Parathyroid adenoma (tissue), 2 donors: ENCODE measurements at regions not wholly inside any gene's neighbourhood (a gene's known extent, or its start where the extent isn't known, plus 50 kb on each side); places are given as distances from the start of the nearest gene placed in this dataset.

Experiments
- H2AFZ ChIP-seq: fragments of 300-600 bp; sonication (generic); one replicate; pipeline ENCODE4 v1.7.0; 2017; ENCODE audit warnings: antibody characterized with exemption, mild to moderate bottlenecking
- H3K27ac ChIP-seq: fragments of 300-600 bp; sonication (generic); one replicate; pipeline ENCODE4 v1.7.0; 2017
- H3K27me3 ChIP-seq: fragments of 300-600 bp; sonication (generic); one replicate; pipeline ENCODE4 v1.7.0; 2017; ENCODE audit warnings: low read length; ENCODE audit not compliant: control insufficient read depth, insufficient read depth
- H3K36me3 ChIP-seq: fragments of 300-600 bp; sonication (generic); one replicate; pipeline ENCODE4 v1.7.0; 2017; ENCODE audit warnings: low read length; ENCODE audit not compliant: control insufficient read depth, insufficient read depth
- H3K4me1 ChIP-seq: fragments of 300-600 bp; sonication (generic); one replicate; pipeline ENCODE4 v1.7.0; 2017; ENCODE audit warnings: control low read depth
- H3K4me2 ChIP-seq: fragments of 300-600 bp; sonication (generic); one replicate; pipeline ENCODE4 v1.7.0; 2017; ENCODE audit warnings: low read length
- H3K4me3 ChIP-seq: fragments of 300-600 bp; sonication (generic); one replicate; pipeline ENCODE4 v1.7.0; 2017; ENCODE audit warnings: low read depth, low read length
- H3K79me2 ChIP-seq: fragments of 300-600 bp; sonication (generic); one replicate; pipeline ENCODE4 v1.7.0; 2017; ENCODE audit warnings: control low read depth
- H3K9ac ChIP-seq: fragments of 300-600 bp; sonication (generic); one replicate; pipeline ENCODE4 v1.7.0; 2017; ENCODE audit warnings: mild to moderate bottlenecking
- H3K9me3 ChIP-seq: fragments of 300-600 bp; sonication (generic); one replicate; pipeline ENCODE4 v1.7.0; 2017; ENCODE audit warnings: low read length; ENCODE audit not compliant: control insufficient read depth
- TF ChIP-seq, protein P1 (sequence below): fragments of 300-600 bp; sonication (generic); IDR thresholded peaks from one replicate; pipeline ENCODE4 v1.7.0; 2017; ENCODE audit warnings: antibody characterized with exemption, mild to moderate bottlenecking
- donor health status: primary hyperparathyroidism.

DNA sequence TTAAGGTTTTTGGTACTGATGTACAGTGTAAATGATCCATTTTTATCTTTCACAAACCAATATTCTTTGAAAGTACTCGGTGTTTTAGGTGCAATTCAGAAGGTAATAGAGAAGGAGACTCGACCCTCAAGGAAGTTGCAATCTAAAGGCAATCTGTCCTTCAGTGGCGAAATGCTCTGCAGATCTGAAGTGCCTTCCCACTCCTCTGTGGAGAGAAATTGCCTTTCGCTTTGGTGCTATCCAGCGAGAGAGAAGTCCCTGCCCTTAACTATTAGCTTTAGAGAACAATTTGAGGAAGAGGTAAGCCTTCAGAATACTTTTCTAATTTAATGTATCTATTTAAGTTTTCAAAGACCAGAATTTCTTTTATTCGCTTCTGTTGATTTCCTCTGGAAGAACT lies 371.8 kb upstream of the FANCL start:
- Histone ChIP-seq H3K9me3 (no peaks in the 10 kb centered on the region), H3K27me3 (no peaks in the 10 kb centered on the region), H3K27ac (no peak overlapping the region), H3K9ac (no peak overlapping the region), H3K4me1 (no peaks in the 10 kb centered on the region), H3K4me2 (no peak overlapping the region), H3K79me2 (no peaks in the 10 kb centered on the region), H3K4me3 (no peak overlapping the region), H2AFZ (no peak overlapping the region), H3K36me3 (no peaks in the 10 kb centered on the region)
- TF ChIP-seq, protein P1, sequence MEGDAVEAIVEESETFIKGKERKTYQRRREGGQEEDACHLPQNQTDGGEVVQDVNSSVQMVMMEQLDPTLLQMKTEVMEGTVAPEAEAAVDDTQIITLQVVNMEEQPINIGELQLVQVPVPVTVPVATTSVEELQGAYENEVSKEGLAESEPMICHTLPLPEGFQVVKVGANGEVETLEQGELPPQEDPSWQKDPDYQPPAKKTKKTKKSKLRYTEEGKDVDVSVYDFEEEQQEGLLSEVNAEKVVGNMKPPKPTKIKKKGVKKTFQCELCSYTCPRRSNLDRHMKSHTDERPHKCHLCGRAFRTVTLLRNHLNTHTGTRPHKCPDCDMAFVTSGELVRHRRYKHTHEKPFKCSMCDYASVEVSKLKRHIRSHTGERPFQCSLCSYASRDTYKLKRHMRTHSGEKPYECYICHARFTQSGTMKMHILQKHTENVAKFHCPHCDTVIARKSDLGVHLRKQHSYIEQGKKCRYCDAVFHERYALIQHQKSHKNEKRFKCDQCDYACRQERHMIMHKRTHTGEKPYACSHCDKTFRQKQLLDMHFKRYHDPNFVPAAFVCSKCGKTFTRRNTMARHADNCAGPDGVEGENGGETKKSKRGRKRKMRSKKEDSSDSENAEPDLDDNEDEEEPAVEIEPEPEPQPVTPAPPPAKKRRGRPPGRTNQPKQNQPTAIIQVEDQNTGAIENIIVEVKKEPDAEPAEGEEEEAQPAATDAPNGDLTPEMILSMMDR: no peak

DNA sequence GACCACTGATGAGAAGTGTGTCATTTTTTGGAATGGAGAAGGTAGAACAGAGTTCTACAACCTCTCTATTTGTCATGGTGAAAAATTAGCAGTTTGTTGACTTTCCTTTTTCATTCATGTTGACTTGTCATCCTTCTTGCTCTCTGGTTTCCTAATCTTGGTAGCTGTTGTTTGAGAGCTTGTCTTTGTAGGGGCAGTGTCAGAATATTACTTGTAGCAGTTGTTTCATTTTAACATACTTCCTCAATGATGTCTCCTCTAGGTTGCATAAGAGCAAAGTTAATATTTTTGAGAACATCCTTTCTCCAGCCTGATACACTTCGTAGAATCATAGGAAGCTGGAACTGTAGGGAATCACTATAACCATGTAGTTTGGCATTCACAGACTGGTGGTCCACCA lies 368.2 kb upstream of the FANCL start:
- no peaks in the 10 kb centered on the region for H3K27me3 ChIP-seq
- H3K9me3 ChIP-seq: no peaks in the 10 kb centered on the region
- H3K79me2 ChIP-seq: no peaks in the 10 kb centered on the region
- H3K4me3 ChIP-seq: no peak overlapping the region
- H3K9ac ChIP-seq: no peak overlapping the region
- H3K27ac ChIP-seq: no peak overlapping the region
- no peak overlapping the region for H3K4me2 ChIP-seq
- TF ChIP-seq, protein P1: no peak
- no peaks in the 10 kb centered on the region for H3K4me1 ChIP-seq
- H3K36me3 ChIP-seq: no peaks in the 10 kb centered on the region
- no peak overlapping the region for H2AFZ ChIP-seq

DNA sequence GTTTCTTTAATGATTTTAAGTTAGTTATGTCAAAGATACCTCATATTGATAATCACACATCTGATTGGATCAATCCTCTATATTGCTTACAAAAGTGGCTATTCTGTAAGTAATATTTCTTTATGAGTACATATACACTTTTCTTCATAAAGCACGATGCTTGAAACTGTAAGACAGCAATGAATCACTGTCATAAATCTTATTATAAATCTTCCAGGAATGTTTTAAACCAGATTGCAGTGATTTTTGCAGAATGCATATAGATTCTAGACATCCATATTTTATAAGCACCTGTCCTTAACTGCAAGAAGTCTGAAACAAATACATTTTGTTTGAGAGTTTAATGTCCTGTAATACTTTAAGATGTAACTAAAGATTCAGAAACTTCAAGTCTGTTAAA lies 367.0 kb upstream of the FANCL start:
- H3K4me1 ChIP-seq: no peaks in the 10 kb centered on the region
- H3K79me2 ChIP-seq: no peaks in the 10 kb centered on the region
- no peaks in the 10 kb centered on the region for H3K27me3 ChIP-seq
- H3K9ac ChIP-seq: no peak overlapping the region
- no peaks in the 10 kb centered on the region for H3K9me3 ChIP-seq
- TF ChIP-seq, protein P1: no peak
- no peaks in the 10 kb centered on the region for H3K36me3 ChIP-seq
- no peak overlapping the region for H3K4me2 ChIP-seq
- no peak overlapping the region for H2AFZ ChIP-seq
- H3K4me3 ChIP-seq: no peak overlapping the region
- H3K27ac ChIP-seq: no peak overlapping the region

DNA sequence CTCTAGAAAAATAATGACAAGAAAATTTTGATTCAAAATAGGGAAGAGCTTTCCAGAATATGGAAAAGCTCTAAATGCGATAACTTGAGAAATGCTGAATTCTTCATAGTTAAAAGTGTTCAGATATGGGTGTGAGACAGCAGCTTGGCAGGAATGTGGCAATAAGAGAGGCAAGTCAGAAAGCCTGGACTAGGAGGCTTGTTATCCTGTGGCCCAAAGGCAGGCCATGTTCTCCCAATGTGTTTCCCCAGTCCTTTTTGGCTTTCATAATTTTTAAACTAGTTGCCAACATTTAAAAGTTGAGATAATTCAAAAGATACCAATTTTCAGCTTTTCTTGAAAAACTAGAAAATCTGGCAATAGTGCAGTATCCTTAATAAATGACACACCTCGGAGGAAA lies 366.3 kb upstream of the FANCL start:
- TF ChIP-seq, protein P1: no peak
- Histone ChIP-seq H3K4me2 (no peak overlapping the region), H3K36me3 (no peaks in the 10 kb centered on the region), H2AFZ (no peak overlapping the region), H3K4me3 (no peak overlapping the region), H3K27ac (no peak overlapping the region), H3K9me3 (no peaks in the 10 kb centered on the region), H3K4me1 (no peaks in the 10 kb centered on the region), H3K27me3 (no peaks in the 10 kb centered on the region), H3K79me2 (no peaks in the 10 kb centered on the region), H3K9ac (no peak overlapping the region)

DNA sequence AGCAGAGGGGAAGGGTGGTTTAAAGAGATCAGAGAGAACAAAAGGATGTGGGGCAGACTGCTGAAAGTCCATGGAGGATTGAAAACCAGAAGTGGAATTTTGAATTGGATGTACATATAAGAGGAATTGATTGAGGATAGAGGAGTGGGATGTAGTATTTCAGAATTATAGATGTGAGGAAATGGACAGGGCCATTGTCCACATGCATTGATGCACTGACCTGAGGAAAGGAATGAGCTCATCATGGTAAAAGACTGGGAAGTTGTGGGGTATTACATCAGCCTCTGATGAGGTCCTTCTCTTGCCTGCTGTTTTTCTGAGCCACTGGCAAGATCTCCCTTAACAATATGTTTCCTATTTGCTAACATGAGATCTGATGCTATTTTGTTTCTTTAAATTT lies 365.7 kb upstream of the FANCL start:
- Histone ChIP-seq H3K9me3 (no peaks in the 10 kb centered on the region), H3K9ac (no peak overlapping the region), H3K4me2 (no peak overlapping the region), H3K36me3 (no peaks in the 10 kb centered on the region), H3K4me3 (no peak overlapping the region), H2AFZ (no peak overlapping the region), H3K27ac (no peak overlapping the region), H3K4me1 (no peaks in the 10 kb centered on the region), H3K79me2 (no peaks in the 10 kb centered on the region), H3K27me3 (no peaks in the 10 kb centered on the region)
- TF ChIP-seq, protein P1: no peak
